NCI-H2107 treated with DMSO at 0.1 percent for 48 hours (cell line): ENCODE measurements at regions not wholly inside any gene's neighbourhood (a gene's known extent, or its start where the extent isn't known, plus 50 kb on each side); places are given as distances from the start of the nearest gene placed in this dataset.
"Not testable (repeated sequence)": the region's sequence is repeated elsewhere in the genome, so short reads cannot be mapped to it uniquely, and the experiment has no call there.

Experiments used
- DNase-seq: peaks from one replicate; lab custom pipeline; 2025; ENCODE audit not compliant: unreplicated experiment; lab: John Stamatoyannopoulos, UW

- DNase-seq = no peak
These were observed 182.2 kb upstream of the TNC start for GRCh38 chr9:115300116-115300515.

- no peak for DNase-seq
These were observed 182.9 kb upstream of the TNC start for GRCh38 chr9:115300874-115301273.

- DNase-seq = no peak
These were observed 183.6 kb upstream of the TNC start for GRCh38 chr9:115301581-115301980.

GRCh38 chr9:115305543-115305942, 187.6 kb upstream of the TNC start:
- no peak for DNase-seq

GRCh38 chr9:115306865-115307264, 188.9 kb upstream of the TNC start:
- no peak for DNase-seq

GRCh38 chr9:115313545-115313944, 195.6 kb upstream of the TNC start:
- DNase-seq = no peak

- DNase-seq = no peak
These were observed 208.5 kb upstream of the TNC start for GRCh38 chr9:115326461-115326860.

GRCh38 chr9:115327436-115328122, 209.6 kb upstream of the TNC start:
- DNase-seq = no peak

GRCh38 chr9:115328228-115328627, 210.3 kb upstream of the TNC start:
- DNase-seq = no peak

- DNase-seq = no peak
These were observed 210.7 kb upstream of the TNC start for GRCh38 chr9:115328677-115329076.

- DNase-seq = no peak
These were observed 215.5 kb upstream of the TNC start for GRCh38 chr9:115333277-115334070.

- DNase-seq = no peak
These were observed 217.5 kb upstream of the TNC start for GRCh38 chr9:115335439-115335838.

- no peak for DNase-seq
These were observed 222.4 kb upstream of the TNC start for GRCh38 chr9:115340314-115340713.

- no peak for DNase-seq
These were observed 223.5 kb upstream of the TNC start for GRCh38 chr9:115341426-115341825.

GRCh38 chr9:115347776-115348175, 229.8 kb upstream of the TNC start:
- DNase-seq = not testable (repeated sequence)

- DNase-seq = not testable (repeated sequence)
These were observed 231.0 kb upstream of the TNC start for GRCh38 chr9:115348936-115349335.

- no peak for DNase-seq
These were observed 231.6 kb upstream of the TNC start for GRCh38 chr9:115349542-115349941.

GRCh38 chr9:115350548-115350947, 232.6 kb upstream of the TNC start:
- DNase-seq = no peak

- DNase-seq = peak; percentile 2
These were observed 235.7 kb upstream of the TNC start for GRCh38 chr9:115353681-115354080.

- no peak for DNase-seq
These were observed 239.9 kb upstream of the TNC start for GRCh38 chr9:115357821-115358220.

- no peak for DNase-seq
These were observed 241.2 kb upstream of the TNC start for GRCh38 chr9:115359017-115359780.

GRCh38 chr9:115360122-115360521, 242.2 kb upstream of the TNC start:
- no peak for DNase-seq
